ENCODE measurements at regions not wholly inside any gene's neighbourhood (a gene's known extent, or its start where the extent isn't known, plus 50 kb on each side); places are given as distances from the start of the nearest gene placed in this dataset.

DNA sequence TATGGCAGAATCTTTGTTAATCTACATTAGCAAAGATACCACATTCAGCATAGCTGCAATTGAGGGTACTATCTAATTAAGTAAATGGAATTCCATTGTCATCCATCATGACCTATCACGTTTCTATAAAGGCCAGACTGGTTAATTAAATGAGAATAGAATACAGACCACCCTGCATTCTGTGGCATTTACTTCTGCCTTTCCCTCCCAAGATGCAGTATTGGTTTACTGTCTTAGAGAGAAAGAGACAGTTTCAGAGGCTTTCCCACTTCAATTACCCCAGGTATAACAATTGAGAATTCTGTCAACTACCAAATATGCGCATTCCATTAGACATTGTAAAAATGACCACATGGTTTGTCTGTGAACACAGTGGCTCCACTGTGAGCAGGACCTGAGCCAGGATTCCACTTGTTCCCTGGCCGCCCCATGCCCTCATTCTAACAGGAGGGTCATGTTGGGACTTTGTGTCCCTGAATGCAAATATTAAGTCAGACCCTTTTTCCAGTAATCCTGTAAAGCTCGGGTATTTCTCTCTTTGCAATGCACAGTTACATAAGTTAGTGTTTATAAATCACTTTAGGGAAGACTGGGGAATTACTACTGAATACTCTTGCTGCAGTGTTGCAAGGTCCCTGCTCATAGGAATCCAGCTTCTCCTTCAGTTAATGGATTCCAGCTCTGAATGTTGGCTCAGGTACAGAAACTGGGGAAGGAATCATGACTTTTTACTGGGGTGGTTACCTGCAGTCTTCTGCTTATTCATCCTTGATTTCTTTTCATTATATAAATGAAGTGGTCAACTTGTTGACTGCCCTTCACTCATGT is 261.0 kb downstream of the PDGFC start:
- TF ChIP-seq, protein P1, sequence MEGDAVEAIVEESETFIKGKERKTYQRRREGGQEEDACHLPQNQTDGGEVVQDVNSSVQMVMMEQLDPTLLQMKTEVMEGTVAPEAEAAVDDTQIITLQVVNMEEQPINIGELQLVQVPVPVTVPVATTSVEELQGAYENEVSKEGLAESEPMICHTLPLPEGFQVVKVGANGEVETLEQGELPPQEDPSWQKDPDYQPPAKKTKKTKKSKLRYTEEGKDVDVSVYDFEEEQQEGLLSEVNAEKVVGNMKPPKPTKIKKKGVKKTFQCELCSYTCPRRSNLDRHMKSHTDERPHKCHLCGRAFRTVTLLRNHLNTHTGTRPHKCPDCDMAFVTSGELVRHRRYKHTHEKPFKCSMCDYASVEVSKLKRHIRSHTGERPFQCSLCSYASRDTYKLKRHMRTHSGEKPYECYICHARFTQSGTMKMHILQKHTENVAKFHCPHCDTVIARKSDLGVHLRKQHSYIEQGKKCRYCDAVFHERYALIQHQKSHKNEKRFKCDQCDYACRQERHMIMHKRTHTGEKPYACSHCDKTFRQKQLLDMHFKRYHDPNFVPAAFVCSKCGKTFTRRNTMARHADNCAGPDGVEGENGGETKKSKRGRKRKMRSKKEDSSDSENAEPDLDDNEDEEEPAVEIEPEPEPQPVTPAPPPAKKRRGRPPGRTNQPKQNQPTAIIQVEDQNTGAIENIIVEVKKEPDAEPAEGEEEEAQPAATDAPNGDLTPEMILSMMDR (IDR thresholded peaks at IDR 0.05): no peak
- no peaks in the 10 kb centered on the region for H3K4me1 ChIP-seq (ENCODE audit: control insufficient read depth in 1 of 2, low read depth in 2 of 2)
- no peaks in the 10 kb centered on the region for H3K9me3 ChIP-seq
- no peaks in the 10 kb centered on the region for H3K36me3 ChIP-seq
- DNase-seq (ENCODE audit: low spot score) (no peak), ATAC-seq (ENCODE audit: insufficient number of reproducible peaks, low FRiP score, low read depth) (no peak)
- H3K27ac ChIP-seq: no peak overlapping the region
- H3K4me3 ChIP-seq: no peak overlapping the region
- no peaks in the 10 kb centered on the region for H3K27me3 ChIP-seq (replicated peaks; ENCODE audit: insufficient read depth)

DNA sequence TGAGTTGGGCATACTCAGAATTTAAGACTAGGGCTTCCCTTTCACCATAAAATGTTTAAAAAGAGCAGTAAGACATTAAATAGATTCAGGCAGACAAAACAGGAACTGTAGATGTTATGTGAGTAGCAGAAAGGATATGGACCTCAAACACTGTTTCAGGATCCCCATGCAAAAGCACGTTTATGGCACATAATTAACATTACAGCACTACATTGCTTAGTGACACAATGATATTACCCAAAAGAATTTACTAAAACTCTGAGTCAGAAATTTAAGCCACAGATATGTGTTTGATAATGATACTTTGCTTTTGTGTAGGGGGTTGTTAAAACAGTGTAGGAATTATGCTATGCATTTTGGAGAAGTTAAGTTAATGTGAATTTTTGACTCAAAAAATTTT is 266.3 kb downstream of the PDGFC start:
- Histone ChIP-seq H3K4me3 (no peak overlapping the region), H3K27me3 (replicated peaks; ENCODE audit: insufficient read depth) (no peaks in the 10 kb centered on the region), H3K9me3 (no peaks in the 10 kb centered on the region), H3K36me3 (no peaks in the 10 kb centered on the region), H3K4me1 (ENCODE audit: control insufficient read depth in 1 of 2, low read depth in 2 of 2) (no peaks in the 10 kb centered on the region), H3K27ac (no peak overlapping the region)
- no peak for DNase-seq (ENCODE audit: low spot score)
- ATAC-seq (ENCODE audit: insufficient number of reproducible peaks, low FRiP score, low read depth): no peak
- TF ChIP-seq, protein P1 (IDR thresholded peaks at IDR 0.05): no peak

DNA sequence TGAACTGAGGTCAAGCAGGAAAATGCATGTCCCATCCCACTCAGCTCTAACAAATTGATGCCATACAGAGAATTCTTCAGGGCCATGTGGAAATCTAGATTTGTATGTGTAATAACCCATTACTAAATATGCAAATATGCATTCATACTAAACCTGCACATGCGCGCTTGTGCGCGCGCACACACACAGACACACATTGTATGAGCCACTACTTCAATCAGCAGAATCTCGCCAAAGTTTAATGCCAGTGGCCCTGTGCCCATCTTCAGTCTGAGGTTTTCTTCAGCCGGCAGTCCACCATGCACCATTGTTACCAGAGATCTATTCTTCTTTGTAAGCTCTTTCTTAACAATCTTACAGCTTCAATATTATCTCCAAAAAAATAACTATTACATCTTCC is 276.4 kb downstream of the PDGFC start:
- DNase-seq (ENCODE audit: low spot score): no peak
- Histone ChIP-seq H3K27me3 (replicated peaks; ENCODE audit: insufficient read depth) (no peaks in the 10 kb centered on the region), H3K36me3 (no peaks in the 10 kb centered on the region)

DNA sequence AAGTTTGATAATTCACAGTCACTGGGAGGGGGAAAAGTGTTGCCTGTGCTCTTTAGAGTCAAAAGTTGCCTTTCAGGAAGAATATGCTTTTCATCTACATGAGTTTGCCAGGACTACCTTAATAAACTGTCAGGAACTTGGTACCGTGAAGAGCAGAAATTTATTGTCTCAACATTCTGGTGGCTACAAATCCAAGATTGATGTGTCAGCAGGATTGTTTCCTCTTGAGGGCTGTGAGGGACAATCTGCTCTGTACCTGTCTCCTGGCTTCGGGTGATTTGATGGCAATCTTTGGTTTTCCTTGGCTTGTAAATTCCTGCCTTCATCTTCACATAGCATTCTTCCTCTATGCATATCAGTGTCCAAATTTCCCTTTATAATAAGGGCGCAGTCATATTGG is 277.2 kb downstream of the PDGFC start:
- H3K36me3 ChIP-seq: no peaks in the 10 kb centered on the region
- H3K27ac ChIP-seq: no peak overlapping the region
- TF ChIP-seq, protein P1 (IDR thresholded peaks at IDR 0.05): no peak
- H3K27me3 ChIP-seq (replicated peaks; ENCODE audit: insufficient read depth): no peaks in the 10 kb centered on the region
- H3K9me3 ChIP-seq: no peaks in the 10 kb centered on the region
- no peaks in the 10 kb centered on the region for H3K4me1 ChIP-seq (ENCODE audit: control insufficient read depth in 1 of 2, low read depth in 2 of 2)
- DNase-seq (ENCODE audit: low spot score) (no peak), ATAC-seq (ENCODE audit: insufficient number of reproducible peaks, low FRiP score, low read depth) (no peak)
- H3K4me3 ChIP-seq: no peak overlapping the region

More for the DNA sequence above, 276.4 kb downstream of the PDGFC start:
- no peak for ATAC-seq (ENCODE audit: insufficient number of reproducible peaks, low FRiP score, low read depth)
- Histone ChIP-seq H3K4me3 (no peak overlapping the region), H3K27ac (no peak overlapping the region), H3K9me3 (no peaks in the 10 kb centered on the region), H3K4me1 (ENCODE audit: control insufficient read depth in 1 of 2, low read depth in 2 of 2) (no peaks in the 10 kb centered on the region)
- TF ChIP-seq, protein P1 (IDR thresholded peaks at IDR 0.05): no peak

DNA sequence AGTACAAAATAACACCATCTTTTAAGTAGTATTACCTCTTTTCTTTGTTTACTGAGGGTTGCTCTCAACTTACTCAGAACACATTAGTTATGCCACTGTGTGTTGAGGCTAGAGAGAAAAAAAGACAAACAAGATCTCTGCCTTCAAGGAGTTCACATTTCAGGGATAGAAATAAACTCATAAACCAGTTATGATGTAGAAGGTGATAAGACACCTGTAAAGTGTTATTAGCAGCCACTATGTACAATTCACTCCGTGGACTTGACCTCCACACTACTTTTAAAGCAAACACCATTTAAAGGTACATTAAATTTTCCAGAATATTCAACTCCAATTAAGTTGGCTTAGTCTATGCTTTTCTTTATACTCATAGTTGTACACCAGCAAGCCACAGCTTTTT is 278.0 kb downstream of the PDGFC start:
- no peak for ATAC-seq (ENCODE audit: insufficient number of reproducible peaks, low FRiP score, low read depth)
- no peaks in the 10 kb centered on the region for H3K36me3 ChIP-seq
- TF ChIP-seq, protein P1 (IDR thresholded peaks at IDR 0.05): no peak
- H3K27ac ChIP-seq: no peak overlapping the region
- no peaks in the 10 kb centered on the region for H3K9me3 ChIP-seq
- H3K27me3 ChIP-seq (replicated peaks; ENCODE audit: insufficient read depth): no peaks in the 10 kb centered on the region
- DNase-seq (ENCODE audit: low spot score): no peak
- no peak overlapping the region for H3K4me3 ChIP-seq
- no peaks in the 10 kb centered on the region for H3K4me1 ChIP-seq (ENCODE audit: control insufficient read depth in 1 of 2, low read depth in 2 of 2)

Data from thoracic aorta (tissue), 2 donors.